ENCODE measurements at regions not wholly inside any gene's neighbourhood (a gene's known extent, or its start where the extent isn't known, plus 50 kb on each side); places are given as distances from the start of the nearest gene placed in this dataset.
"Not testable (repeated sequence)": the region's sequence is repeated elsewhere in the genome, so short reads cannot be mapped to it uniquely, and the experiment has no call there.

DNA sequence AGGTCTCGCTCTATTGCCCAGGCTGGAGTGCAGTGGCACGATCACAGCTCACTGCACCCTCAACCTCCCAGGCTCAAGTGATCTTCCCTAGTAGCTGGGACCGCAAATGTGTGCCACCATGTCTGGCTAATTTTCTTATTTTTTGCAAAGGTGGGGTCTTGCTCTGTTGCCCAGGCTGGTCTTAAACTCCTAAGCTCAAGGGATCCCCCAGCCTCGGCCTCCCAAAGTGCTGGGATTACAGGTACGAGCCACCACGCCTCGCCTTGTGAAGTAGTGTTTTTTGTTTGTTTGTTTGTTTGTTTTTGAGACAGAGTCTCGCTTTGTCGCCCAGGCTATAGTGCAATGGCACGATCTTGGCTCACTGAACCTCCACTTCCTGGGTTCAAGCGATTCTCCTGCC is 125.5 kb downstream of the HAUS1 start:
- not testable (repeated sequence) for TF ChIP-seq EZH2 (IDR thresholded peaks at IDR 0.05; ENCODE audit: borderline replicate concordance, low read depth, low read length, poor library complexity, severe bottlenecking)
- TF ChIP-seq, protein P1, sequence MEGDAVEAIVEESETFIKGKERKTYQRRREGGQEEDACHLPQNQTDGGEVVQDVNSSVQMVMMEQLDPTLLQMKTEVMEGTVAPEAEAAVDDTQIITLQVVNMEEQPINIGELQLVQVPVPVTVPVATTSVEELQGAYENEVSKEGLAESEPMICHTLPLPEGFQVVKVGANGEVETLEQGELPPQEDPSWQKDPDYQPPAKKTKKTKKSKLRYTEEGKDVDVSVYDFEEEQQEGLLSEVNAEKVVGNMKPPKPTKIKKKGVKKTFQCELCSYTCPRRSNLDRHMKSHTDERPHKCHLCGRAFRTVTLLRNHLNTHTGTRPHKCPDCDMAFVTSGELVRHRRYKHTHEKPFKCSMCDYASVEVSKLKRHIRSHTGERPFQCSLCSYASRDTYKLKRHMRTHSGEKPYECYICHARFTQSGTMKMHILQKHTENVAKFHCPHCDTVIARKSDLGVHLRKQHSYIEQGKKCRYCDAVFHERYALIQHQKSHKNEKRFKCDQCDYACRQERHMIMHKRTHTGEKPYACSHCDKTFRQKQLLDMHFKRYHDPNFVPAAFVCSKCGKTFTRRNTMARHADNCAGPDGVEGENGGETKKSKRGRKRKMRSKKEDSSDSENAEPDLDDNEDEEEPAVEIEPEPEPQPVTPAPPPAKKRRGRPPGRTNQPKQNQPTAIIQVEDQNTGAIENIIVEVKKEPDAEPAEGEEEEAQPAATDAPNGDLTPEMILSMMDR (conservative IDR thresholded peaks at IDR 0.05; ENCODE audit: low read depth, low read length): not testable (repeated sequence)

All from A673 (cell line).